NB4 (cell line): ENCODE measurements at regions not wholly inside any gene's neighbourhood (a gene's known extent, or its start where the extent isn't known, plus 50 kb on each side); places are given as distances from the start of the nearest gene placed in this dataset.

ENCODE experiments used
- DNase-seq: peaks from one replicate; pipeline ENCODE4 v3.0.0; 2010; ENCODE audit warnings: low read depth
- H3K4me3 ChIP-seq: one replicate; pipeline ENCODE4 v1.5.1; 2011; ENCODE audit warnings: mild to moderate bottlenecking, low read depth, low read length, moderate library complexity
- CTCF ChIP-seq: IDR thresholded peaks from one replicate; pipeline ENCODE4 v1.5.1; 2012; ENCODE audit warnings: low read depth, low read length
- MAX ChIP-seq: IDR thresholded peaks from 2 replicates; pipeline ENCODE4 v1.6.1; 2011; ENCODE audit warnings: low read depth, low read length
- MYC ChIP-seq: IDR thresholded peaks from 2 replicates; pipeline ENCODE4 v1.6.1; 2011; ENCODE audit warnings: low read depth, low read length
- POLR2A ChIP-seq: IDR thresholded peaks from 2 replicates; pipeline ENCODE4 v1.6.1; 2011; ENCODE audit warnings: mild to moderate bottlenecking; ENCODE audit not compliant: insufficient read length; ENCODE audit errors: extremely low read depth

GRCh38 chr5:2269656-2270055 is 386.9 kb upstream of the IRX4 start:
- no peak overlapping the region for H3K4me3 ChIP-seq
- DNase-seq = no peak
- no peak for TF ChIP-seq MYC
- TF ChIP-seq POLR2A = no peak
- no peak for TF ChIP-seq CTCF
- no peak for TF ChIP-seq MAX

- DNase-seq = no peak
- no peak overlapping the region for H3K4me3 ChIP-seq
- TF ChIP-seq CTCF (no peak), MYC (no peak), MAX (no peak), POLR2A (no peak)
Observed at GRCh38 chr5:2267991-2268390, 385.3 kb upstream of the IRX4 start.

- TF ChIP-seq CTCF = no peak
- TF ChIP-seq MAX = no peak
- TF ChIP-seq POLR2A = no peak
- no peak for TF ChIP-seq MYC
- no peak for DNase-seq
- H3K4me3 ChIP-seq = no peak overlapping the region
Observed at GRCh38 chr5:2266641-2267240, 384.0 kb upstream of the IRX4 start.

GRCh38 chr5:2265341-2265740 is 382.6 kb upstream of the IRX4 start:
- no peak for DNase-seq
- TF ChIP-seq CTCF = no peak
- TF ChIP-seq POLR2A = no peak
- TF ChIP-seq MYC = no peak
- no peak for TF ChIP-seq MAX
- no peak overlapping the region for H3K4me3 ChIP-seq

- no peak overlapping the region for H3K4me3 ChIP-seq
- no peak for TF ChIP-seq POLR2A
- no peak for TF ChIP-seq MAX
- TF ChIP-seq CTCF = no peak
- no peak for TF ChIP-seq MYC
- no peak for DNase-seq
Observed at GRCh38 chr5:2263763-2264162, 381.0 kb upstream of the IRX4 start.
